ENCODE measurements at regions not wholly inside any gene's neighbourhood (a gene's known extent, or its start where the extent isn't known, plus 50 kb on each side); places are given as distances from the start of the nearest gene placed in this dataset.

DNA sequence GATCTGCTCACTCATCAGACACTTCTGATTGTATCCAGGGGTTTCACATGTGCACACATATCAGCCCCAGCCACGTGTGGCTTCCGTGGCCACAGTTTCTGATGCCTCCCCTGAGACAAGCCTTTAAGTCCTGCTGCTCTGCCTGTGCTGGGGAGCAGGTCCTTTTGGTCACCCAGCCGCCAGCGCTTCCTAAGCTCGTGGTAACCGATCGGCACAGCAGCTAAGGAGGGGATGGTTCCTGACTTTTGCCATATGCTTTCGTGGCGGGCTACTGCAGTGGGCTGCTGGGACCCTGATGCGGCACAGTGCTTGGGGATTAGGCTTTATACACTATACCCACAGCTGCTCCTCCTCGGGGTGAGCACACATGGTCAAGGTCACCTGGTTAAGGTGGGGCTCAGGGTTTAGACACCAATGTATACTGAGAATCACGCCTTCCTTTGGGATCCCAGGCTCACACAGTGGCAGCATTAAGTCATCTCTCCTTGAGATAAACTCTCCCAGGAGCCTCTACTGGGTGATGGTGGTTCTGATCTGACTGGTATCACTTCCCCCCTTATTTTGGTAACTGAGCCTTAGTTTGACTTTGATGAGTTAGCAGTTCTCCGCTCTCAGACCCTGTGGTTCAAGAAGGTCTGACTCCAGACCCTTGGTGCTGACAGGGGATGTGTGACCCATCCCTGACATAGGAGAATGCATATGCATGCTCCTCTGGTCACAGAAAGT is 85.9 kb upstream of the KCNG1 start:
- TF ChIP-seq RFX7 (CRISPR knock-in tag; IDR thresholded peaks at IDR 0.05) (no peak), TEAD4 (IDR thresholded peaks at IDR 0.05; ENCODE audit: low read length) (no peak), TEAD4 (CRISPR knock-in tag; IDR thresholded peaks at IDR 0.05; ENCODE audit: borderline replicate concordance) (no peak)

Measured in K562 (cell line).